Lung (tissue), 11 donors: ENCODE measurements at regions not wholly inside any gene's neighbourhood (a gene's known extent, or its start where the extent isn't known, plus 50 kb on each side); places are given as distances from the start of the nearest gene placed in this dataset.

ENCODE experiments used
- ATAC-seq: fragments of 200-7000 bp; cut with Tn5 transposase; one replicate; pipeline ENCODE4 v1.9.1; 2020; ENCODE audit warnings: moderate number of reproducible peaks; ENCODE audit not compliant: insufficient read depth, low FRiP score
- DNase-seq, 3 donors: peaks; one replicate each; pipeline ENCODE4 v3.0.0-alpha.2; 2013 to 2017
- H3K27ac ChIP-seq, 2 donors: one replicate each; pipeline ENCODE4 v1.5.1; 2013; ENCODE audit warnings: mild to moderate bottlenecking in 2 of 2, moderate library complexity in 2 of 2, control low read depth in 1 of 2, inconsistent platforms in 1 of 2, low read depth in 1 of 2, low read length in 1 of 2
- H3K27me3 ChIP-seq, 3 donors: one replicate each; pipeline ENCODE4 v1.5.1; 2013; ENCODE audit warnings: low read length in 2 of 3; ENCODE audit not compliant: control insufficient read depth in 3 of 3, insufficient read depth in 3 of 3
- H3K36me3 ChIP-seq, 4 donors: one replicate each; pipeline ENCODE4 v1.5.1; 2013; ENCODE audit warnings: low read length in 4 of 4, mild to moderate bottlenecking in 1 of 4, moderate library complexity in 1 of 4; ENCODE audit not compliant: control insufficient read depth in 4 of 4, insufficient read depth in 4 of 4
- H3K4me1 ChIP-seq, 5 donors: one replicate each; pipeline ENCODE4 v1.5.1; 2013; ENCODE audit warnings: low read length in 5 of 5, mild to moderate bottlenecking in 2 of 5, moderate library complexity in 1 of 5; ENCODE audit not compliant: control insufficient read depth in 5 of 5, insufficient read depth in 5 of 5
- H3K4me3 ChIP-seq: one replicate; pipeline ENCODE4 v1.5.1; 2013; ENCODE audit warnings: mild to moderate bottlenecking, control low read depth, moderate library complexity
- H3K9ac ChIP-seq, 2 donors: one replicate each; pipeline ENCODE4 v1.5.1; 2013; ENCODE audit warnings: low read length in 2 of 2, control low read depth in 1 of 2; ENCODE audit not compliant: insufficient read depth in 1 of 2
- H3K9me3 ChIP-seq, 4 donors: one replicate each; pipeline ENCODE4 v1.5.1; 2013; ENCODE audit warnings: low read length in 3 of 4, mild to moderate bottlenecking in 1 of 4, moderate library complexity in 1 of 4; ENCODE audit not compliant: control insufficient read depth in 4 of 4, insufficient read depth in 3 of 4
- WGBS, 2 donors: extraction: QIAGEN DNeasy Blood & Tissue Kit; methylation state at CpG; one replicate each; pipeline ENCODE4 v1.1.7; 2013; 5-methylcytosine and 5-hydroxymethylcytosine counted together
- TF ChIP-seq, protein P1 (sequence below): IDR thresholded peaks from 2 replicates; pipeline ENCODE4 v1.5.1; 2012; ENCODE audit warnings: mild to moderate bottlenecking; ENCODE audit errors: control extremely low read depth, extremely low read depth
- donor health status: control.
- donor health status: control.
- donor health status: Bipolar disorder and iron deficiency.
- donor health status: healthy.
- donor health status: DM: yes; HTN: yes; CAD: no.

GRCh38 chr13:34034411-34034810 lies 216.5 kb downstream of the RFC3 start:
- H3K4me1 ChIP-seq, result no peaks in the 10 kb centered on the region
- no peak overlapping the region for H3K27ac ChIP-seq
- TF ChIP-seq, protein P1, sequence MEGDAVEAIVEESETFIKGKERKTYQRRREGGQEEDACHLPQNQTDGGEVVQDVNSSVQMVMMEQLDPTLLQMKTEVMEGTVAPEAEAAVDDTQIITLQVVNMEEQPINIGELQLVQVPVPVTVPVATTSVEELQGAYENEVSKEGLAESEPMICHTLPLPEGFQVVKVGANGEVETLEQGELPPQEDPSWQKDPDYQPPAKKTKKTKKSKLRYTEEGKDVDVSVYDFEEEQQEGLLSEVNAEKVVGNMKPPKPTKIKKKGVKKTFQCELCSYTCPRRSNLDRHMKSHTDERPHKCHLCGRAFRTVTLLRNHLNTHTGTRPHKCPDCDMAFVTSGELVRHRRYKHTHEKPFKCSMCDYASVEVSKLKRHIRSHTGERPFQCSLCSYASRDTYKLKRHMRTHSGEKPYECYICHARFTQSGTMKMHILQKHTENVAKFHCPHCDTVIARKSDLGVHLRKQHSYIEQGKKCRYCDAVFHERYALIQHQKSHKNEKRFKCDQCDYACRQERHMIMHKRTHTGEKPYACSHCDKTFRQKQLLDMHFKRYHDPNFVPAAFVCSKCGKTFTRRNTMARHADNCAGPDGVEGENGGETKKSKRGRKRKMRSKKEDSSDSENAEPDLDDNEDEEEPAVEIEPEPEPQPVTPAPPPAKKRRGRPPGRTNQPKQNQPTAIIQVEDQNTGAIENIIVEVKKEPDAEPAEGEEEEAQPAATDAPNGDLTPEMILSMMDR, result no peak
- ATAC-seq (no peak), DNase-seq (no peak)
- H3K4me3 ChIP-seq, result no peak overlapping the region
- H3K36me3 ChIP-seq, result no peaks in the 10 kb centered on the region
- 84 to 88% methylated on average over 5 of the region's 5 CpGs for WGBS, 2 donors
- no peaks in the 10 kb centered on the region for H3K9me3 ChIP-seq
- H3K27me3 ChIP-seq, result no peaks in the 10 kb centered on the region
- no peak overlapping the region for H3K9ac ChIP-seq

- H3K4me3 ChIP-seq, result no peak overlapping the region
- H3K9ac ChIP-seq, result no peak overlapping the region
- no peaks in the 10 kb centered on the region for H3K36me3 ChIP-seq
- H3K9me3 ChIP-seq, result no peaks in the 10 kb centered on the region
- 91% methylated on average over 4 of the region's 4 CpGs for WGBS, 2 donors
- no peaks in the 10 kb centered on the region for H3K4me1 ChIP-seq
- DNase-seq (no peak), ATAC-seq (no peak)
- no peaks in the 10 kb centered on the region for H3K27me3 ChIP-seq
- TF ChIP-seq, protein P1, result no peak
- no peak overlapping the region for H3K27ac ChIP-seq
Measured at GRCh38 chr13:34035178-34035577, 217.2 kb downstream of the RFC3 start.

GRCh38 chr13:34035676-34036325 lies 217.9 kb downstream of the RFC3 start:
- TF ChIP-seq, protein P1, result no peak
- Histone ChIP-seq H3K27me3 (no peaks in the 10 kb centered on the region), H3K27ac (no peak overlapping the region), H3K4me1 (no peaks in the 10 kb centered on the region), H3K9me3 (no peaks in the 10 kb centered on the region), H3K9ac (no peak overlapping the region), H3K4me3 (no peak overlapping the region), H3K36me3 (no peaks in the 10 kb centered on the region)
- DNase-seq (no peak), ATAC-seq (no peak)
- 87 to 92% methylated on average over 3 of the region's 3 CpGs for WGBS, 2 donors
